ENCODE measurements at regions not wholly inside any gene's neighbourhood (a gene's known extent, or its start where the extent isn't known, plus 50 kb on each side); places are given as distances from the start of the nearest gene placed in this dataset.

DNA sequence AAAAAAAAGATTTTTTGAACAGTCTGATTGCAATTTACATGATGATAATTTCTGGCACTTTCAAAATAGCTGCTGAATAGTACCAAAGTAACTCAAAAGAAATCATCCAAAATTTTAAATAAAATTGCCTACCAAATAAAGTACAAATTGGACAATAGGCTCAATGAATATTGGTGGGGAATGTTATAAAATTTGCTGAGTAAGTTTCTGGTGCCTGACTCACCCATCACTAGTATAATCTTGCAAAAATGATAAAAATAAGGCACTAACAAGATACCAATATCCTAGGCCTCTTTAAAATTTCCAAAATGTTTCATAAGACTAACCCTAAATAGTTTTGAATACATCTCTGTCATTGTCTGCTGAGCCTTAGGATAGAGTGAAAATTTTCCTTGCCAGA lies 145.3 kb upstream of the LRFN5 start:
- TF ChIP-seq, protein P1, sequence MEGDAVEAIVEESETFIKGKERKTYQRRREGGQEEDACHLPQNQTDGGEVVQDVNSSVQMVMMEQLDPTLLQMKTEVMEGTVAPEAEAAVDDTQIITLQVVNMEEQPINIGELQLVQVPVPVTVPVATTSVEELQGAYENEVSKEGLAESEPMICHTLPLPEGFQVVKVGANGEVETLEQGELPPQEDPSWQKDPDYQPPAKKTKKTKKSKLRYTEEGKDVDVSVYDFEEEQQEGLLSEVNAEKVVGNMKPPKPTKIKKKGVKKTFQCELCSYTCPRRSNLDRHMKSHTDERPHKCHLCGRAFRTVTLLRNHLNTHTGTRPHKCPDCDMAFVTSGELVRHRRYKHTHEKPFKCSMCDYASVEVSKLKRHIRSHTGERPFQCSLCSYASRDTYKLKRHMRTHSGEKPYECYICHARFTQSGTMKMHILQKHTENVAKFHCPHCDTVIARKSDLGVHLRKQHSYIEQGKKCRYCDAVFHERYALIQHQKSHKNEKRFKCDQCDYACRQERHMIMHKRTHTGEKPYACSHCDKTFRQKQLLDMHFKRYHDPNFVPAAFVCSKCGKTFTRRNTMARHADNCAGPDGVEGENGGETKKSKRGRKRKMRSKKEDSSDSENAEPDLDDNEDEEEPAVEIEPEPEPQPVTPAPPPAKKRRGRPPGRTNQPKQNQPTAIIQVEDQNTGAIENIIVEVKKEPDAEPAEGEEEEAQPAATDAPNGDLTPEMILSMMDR (IDR thresholded peaks at IDR 0.05): no peak
- TF ChIP-seq POLR2A (IDR thresholded peaks at IDR 0.05): no peak
